ENCODE measurements at regions not wholly inside any gene's neighbourhood (a gene's known extent, or its start where the extent isn't known, plus 50 kb on each side); places are given as distances from the start of the nearest gene placed in this dataset.

DNA sequence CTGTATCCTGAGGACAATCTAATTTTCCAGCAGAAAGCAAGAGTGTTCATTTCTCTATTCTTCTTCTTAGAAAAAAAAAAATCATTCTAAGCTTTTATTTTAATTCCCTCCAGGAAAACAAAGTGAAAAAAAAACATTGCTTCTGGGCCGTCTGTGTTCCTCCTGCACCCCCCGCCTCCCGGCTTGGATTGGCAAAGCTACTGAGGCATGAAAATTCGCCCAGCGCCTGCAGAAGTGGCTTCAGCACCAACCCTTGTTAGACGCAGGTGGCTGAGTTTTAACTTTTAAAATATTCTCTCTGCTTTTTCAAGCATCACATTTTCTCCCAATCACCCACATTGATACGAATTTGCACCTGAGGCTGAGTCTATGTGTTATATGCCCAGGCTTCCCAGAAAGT is 401.6 kb downstream of the BRD1 start:
- peaks cover 0 to 10% (median 2%) of the 10 kb centered on the region in 5 donors for H3K9me3 ChIP-seq (ENCODE audit: control insufficient read depth in 5 of 5, low read length in 5 of 5)
- peaks cover 0 to 34% (median 13%) of the 10 kb centered on the region in 5 donors for H3K27me3 ChIP-seq (ENCODE audit: control insufficient read depth in 5 of 5, insufficient read depth in 4 of 5, low read length in 5 of 5)
- no peaks in the 10 kb centered on the region for H3K36me3 ChIP-seq (ENCODE audit: control insufficient read depth in 5 of 5, insufficient read depth in 5 of 5, low read length in 5 of 5)
- H3K9ac ChIP-seq (ENCODE audit: low read length in 5 of 5), result no peak overlapping the region
- no peak overlapping the region for H3K27ac ChIP-seq (ENCODE audit: low read depth, low read length)
- H3K4me1 ChIP-seq (ENCODE audit: control insufficient read depth in 5 of 5, insufficient read depth in 5 of 5, low read length in 5 of 5), result no peaks in the 10 kb centered on the region
- H3K4me3 ChIP-seq (ENCODE audit: low read depth in 1 of 5, low read length in 5 of 5), result no peak overlapping the region

DNA sequence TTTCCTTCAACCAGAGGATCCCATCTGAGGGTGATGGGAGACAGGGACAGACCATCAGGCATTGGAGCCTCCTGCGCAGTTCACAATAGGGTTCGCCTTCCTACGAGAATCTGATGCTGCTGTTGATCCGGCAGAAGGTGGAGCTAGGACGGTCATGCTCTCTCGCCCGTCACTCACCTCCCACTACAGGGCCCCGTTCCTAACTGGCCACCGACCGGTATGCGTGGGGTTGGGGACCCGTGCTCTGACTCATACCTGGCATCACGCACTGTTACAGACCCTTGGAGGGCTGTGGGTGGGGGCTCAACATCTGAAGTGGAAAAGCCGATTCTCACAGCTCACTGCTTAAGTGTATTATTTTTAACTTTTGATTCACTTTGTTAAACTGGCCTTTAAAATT is 402.3 kb downstream of the BRD1 start:
- H3K36me3 ChIP-seq (ENCODE audit: control insufficient read depth in 5 of 5, insufficient read depth in 5 of 5, low read length in 5 of 5), result no peaks in the 10 kb centered on the region
- H3K27ac ChIP-seq (ENCODE audit: low read depth, low read length), result no peak overlapping the region
- H3K9me3 ChIP-seq (ENCODE audit: control insufficient read depth in 5 of 5, low read length in 5 of 5), result peaks cover 0 to 16% (median 8%) of the 10 kb centered on the region in 5 donors
- peaks cover 0 to 34% (median 13%) of the 10 kb centered on the region in 5 donors for H3K27me3 ChIP-seq (ENCODE audit: control insufficient read depth in 5 of 5, insufficient read depth in 4 of 5, low read length in 5 of 5)
- H3K4me3 ChIP-seq (ENCODE audit: low read depth in 1 of 5, low read length in 5 of 5), result no peak overlapping the region
- no peaks in the 10 kb centered on the region for H3K4me1 ChIP-seq (ENCODE audit: control insufficient read depth in 5 of 5, insufficient read depth in 5 of 5, low read length in 5 of 5)
- no peak overlapping the region for H3K9ac ChIP-seq (ENCODE audit: low read length in 5 of 5)

DNA sequence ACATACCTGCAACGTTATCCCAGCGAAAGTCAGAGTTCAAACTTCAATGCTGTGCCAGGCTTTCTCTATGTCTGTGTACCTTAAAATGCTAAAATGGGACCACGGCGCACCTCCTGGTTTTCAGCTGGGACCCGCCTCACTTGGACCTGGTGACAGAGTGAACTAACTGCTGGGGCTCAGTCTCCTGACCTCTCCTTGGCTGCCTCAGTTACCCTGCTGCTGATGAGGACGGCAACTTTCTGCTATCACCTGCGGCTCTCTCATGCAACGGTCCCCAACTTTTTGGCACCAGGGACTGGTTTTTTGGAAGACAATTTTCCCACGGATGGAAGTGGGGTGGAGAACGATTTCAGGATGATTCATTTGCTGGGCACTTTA is 402.8 kb downstream of the BRD1 start:
- Histone ChIP-seq H3K4me1 (ENCODE audit: control insufficient read depth in 5 of 5, insufficient read depth in 5 of 5, low read length in 5 of 5) (no peaks in the 10 kb centered on the region), H3K27ac (ENCODE audit: low read depth, low read length) (no peak overlapping the region), H3K36me3 (ENCODE audit: control insufficient read depth in 5 of 5, insufficient read depth in 5 of 5, low read length in 5 of 5) (no peaks in the 10 kb centered on the region), H3K9me3 (ENCODE audit: control insufficient read depth in 5 of 5, low read length in 5 of 5) (peaks cover 0 to 16% (median 8%) of the 10 kb centered on the region in 5 donors), H3K9ac (ENCODE audit: low read length in 5 of 5) (no peak overlapping the region), H3K27me3 (ENCODE audit: control insufficient read depth in 5 of 5, insufficient read depth in 4 of 5, low read length in 5 of 5) (peaks cover 0 to 34% (median 13%) of the 10 kb centered on the region in 5 donors), H3K4me3 (ENCODE audit: low read depth in 1 of 5, low read length in 5 of 5) (no peak overlapping the region)

DNA sequence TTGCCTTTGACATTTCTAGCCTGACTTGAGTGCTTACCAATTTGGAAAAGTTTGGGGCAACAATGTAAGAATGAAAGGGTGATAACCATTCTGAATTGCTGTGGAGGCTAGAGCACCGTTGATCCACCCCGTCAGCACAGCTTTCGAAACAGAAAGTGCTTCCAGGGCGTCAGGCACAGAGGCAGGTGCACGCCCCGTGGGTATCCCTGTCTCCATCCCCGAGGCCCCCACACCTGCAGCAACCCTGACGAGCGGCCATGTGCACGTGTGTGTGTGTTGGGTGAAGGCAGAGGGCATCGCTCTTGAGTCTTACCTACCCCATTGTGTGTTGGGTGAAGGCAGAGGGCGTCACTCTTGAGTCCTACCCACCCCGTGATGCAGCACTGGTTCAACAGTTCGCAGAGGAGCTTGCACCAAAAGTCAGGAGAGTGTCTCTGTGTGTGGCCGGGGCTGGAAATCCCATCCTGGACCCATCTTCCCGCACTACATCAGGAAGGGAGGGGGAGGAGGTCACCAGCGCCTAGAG is 404.5 kb downstream of the BRD1 start:
- H3K36me3 ChIP-seq (ENCODE audit: control insufficient read depth in 5 of 5, insufficient read depth in 5 of 5, low read length in 5 of 5), result no peaks in the 10 kb centered on the region
- no peak overlapping the region for H3K27ac ChIP-seq (ENCODE audit: low read depth, low read length)
- H3K9me3 ChIP-seq (ENCODE audit: control insufficient read depth in 5 of 5, low read length in 5 of 5), result peaks cover 0 to 18% (median 8%) of the 10 kb centered on the region in 5 donors
- no peak overlapping the region for H3K9ac ChIP-seq (ENCODE audit: low read length in 5 of 5)
- no peaks in the 10 kb centered on the region for H3K4me1 ChIP-seq (ENCODE audit: control insufficient read depth in 5 of 5, insufficient read depth in 5 of 5, low read length in 5 of 5)
- peaks cover 0 to 30% (median 13%) of the 10 kb centered on the region in 5 donors for H3K27me3 ChIP-seq (ENCODE audit: control insufficient read depth in 5 of 5, insufficient read depth in 4 of 5, low read length in 5 of 5)
- H3K4me3 ChIP-seq (ENCODE audit: low read depth in 1 of 5, low read length in 5 of 5), result no peak overlapping the region

DNA sequence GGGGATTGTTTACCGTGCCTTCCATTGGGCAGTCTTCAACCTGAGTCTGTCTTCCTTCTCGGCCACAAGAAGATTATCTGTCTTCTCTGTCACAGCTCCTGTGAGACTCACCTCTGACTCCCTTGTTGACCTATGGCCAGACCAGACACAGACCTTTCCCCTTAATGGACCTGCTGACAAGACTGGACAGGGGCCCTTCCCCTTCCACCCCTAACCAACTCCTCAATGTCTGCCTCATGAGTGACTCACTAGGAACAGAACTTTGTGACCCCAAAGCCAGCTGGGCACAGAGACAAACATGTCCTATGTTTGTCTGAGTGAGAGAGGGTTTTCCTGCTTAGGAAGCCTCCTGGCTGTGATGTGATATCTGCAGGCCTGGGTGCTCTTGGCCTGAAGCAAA is 405.0 kb downstream of the BRD1 start:
- no peak overlapping the region for H3K4me3 ChIP-seq (ENCODE audit: low read depth in 1 of 5, low read length in 5 of 5)
- H3K27me3 ChIP-seq (ENCODE audit: control insufficient read depth in 5 of 5, insufficient read depth in 4 of 5, low read length in 5 of 5), result peaks cover 0 to 26% (median 13%) of the 10 kb centered on the region in 5 donors
- H3K4me1 ChIP-seq (ENCODE audit: control insufficient read depth in 5 of 5, insufficient read depth in 5 of 5, low read length in 5 of 5), result no peaks in the 10 kb centered on the region
- H3K27ac ChIP-seq (ENCODE audit: low read depth, low read length), result no peak overlapping the region
- no peaks in the 10 kb centered on the region for H3K36me3 ChIP-seq (ENCODE audit: control insufficient read depth in 5 of 5, insufficient read depth in 5 of 5, low read length in 5 of 5)
- no peak overlapping the region for H3K9ac ChIP-seq (ENCODE audit: low read length in 5 of 5)
- H3K9me3 ChIP-seq (ENCODE audit: control insufficient read depth in 5 of 5, low read length in 5 of 5), result peaks cover 0 to 18% (median 8%) of the 10 kb centered on the region in 5 donors

DNA sequence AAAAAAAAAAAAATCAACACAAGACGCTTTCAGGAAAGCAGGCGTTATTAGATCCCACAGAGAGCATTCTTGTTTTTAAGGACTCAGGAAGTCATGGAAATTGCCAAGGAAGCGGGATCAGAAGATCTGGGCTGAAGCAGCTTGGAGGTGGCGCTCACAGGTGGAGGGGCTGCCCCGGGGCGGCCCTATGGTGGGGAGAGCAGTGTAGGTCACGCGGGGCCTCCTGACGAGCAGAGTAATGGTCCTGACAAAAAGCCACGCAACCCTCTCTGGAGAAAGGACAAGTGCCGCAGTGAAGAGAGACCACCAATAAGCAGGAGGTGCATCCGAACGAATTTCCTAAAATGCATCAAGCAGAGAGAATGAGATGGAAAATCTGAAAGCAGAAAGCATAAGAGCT is 407.0 kb downstream of the BRD1 start:
- no peaks in the 10 kb centered on the region for H3K4me1 ChIP-seq (ENCODE audit: control insufficient read depth in 5 of 5, insufficient read depth in 5 of 5, low read length in 5 of 5)
- no peak overlapping the region for H3K9ac ChIP-seq (ENCODE audit: low read length in 5 of 5)
- no peak overlapping the region for H3K4me3 ChIP-seq (ENCODE audit: low read depth in 1 of 5, low read length in 5 of 5)
- peaks cover 0 to 18% (median 8%) of the 10 kb centered on the region in 5 donors for H3K9me3 ChIP-seq (ENCODE audit: control insufficient read depth in 5 of 5, low read length in 5 of 5)
- peaks cover 0 to 20% (median 6%) of the 10 kb centered on the region in 5 donors for H3K27me3 ChIP-seq (ENCODE audit: control insufficient read depth in 5 of 5, insufficient read depth in 4 of 5, low read length in 5 of 5)
- no peak overlapping the region for H3K27ac ChIP-seq (ENCODE audit: low read depth, low read length)
- no peaks in the 10 kb centered on the region for H3K36me3 ChIP-seq (ENCODE audit: control insufficient read depth in 5 of 5, insufficient read depth in 5 of 5, low read length in 5 of 5)

DNA sequence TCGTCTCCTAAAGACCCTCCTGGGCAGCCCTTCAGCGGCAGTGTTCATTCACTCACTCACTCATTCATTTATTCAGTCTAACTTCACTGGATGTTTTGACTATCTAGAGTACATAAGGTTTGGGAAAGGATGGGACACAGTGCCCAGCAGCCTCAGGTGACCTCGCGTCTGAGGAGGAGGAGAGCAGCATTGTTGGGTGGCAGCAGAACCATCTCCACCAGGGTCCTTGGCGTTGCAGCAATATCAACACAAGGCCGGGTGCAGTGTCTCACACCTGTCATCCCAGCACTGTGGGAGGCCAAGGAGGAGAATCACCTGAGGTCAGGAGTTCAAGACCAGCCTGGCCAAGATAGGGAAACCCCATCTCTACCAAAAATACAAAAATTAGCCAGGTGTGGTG is 408.0 kb downstream of the BRD1 start:
- peaks cover 0 to 15% (median 8%) of the 10 kb centered on the region in 5 donors for H3K27me3 ChIP-seq (ENCODE audit: control insufficient read depth in 5 of 5, insufficient read depth in 4 of 5, low read length in 5 of 5)
- peaks cover 0 to 18% (median 8%) of the 10 kb centered on the region in 5 donors for H3K9me3 ChIP-seq (ENCODE audit: control insufficient read depth in 5 of 5, low read length in 5 of 5)
- H3K27ac ChIP-seq (ENCODE audit: low read depth, low read length), result no peak overlapping the region
- H3K9ac ChIP-seq (ENCODE audit: low read length in 5 of 5), result no peak overlapping the region
- no peaks in the 10 kb centered on the region for H3K4me1 ChIP-seq (ENCODE audit: control insufficient read depth in 5 of 5, insufficient read depth in 5 of 5, low read length in 5 of 5)
- no peaks in the 10 kb centered on the region for H3K36me3 ChIP-seq (ENCODE audit: control insufficient read depth in 5 of 5, insufficient read depth in 5 of 5, low read length in 5 of 5)
- no peak overlapping the region for H3K4me3 ChIP-seq (ENCODE audit: low read depth in 1 of 5, low read length in 5 of 5)

DNA sequence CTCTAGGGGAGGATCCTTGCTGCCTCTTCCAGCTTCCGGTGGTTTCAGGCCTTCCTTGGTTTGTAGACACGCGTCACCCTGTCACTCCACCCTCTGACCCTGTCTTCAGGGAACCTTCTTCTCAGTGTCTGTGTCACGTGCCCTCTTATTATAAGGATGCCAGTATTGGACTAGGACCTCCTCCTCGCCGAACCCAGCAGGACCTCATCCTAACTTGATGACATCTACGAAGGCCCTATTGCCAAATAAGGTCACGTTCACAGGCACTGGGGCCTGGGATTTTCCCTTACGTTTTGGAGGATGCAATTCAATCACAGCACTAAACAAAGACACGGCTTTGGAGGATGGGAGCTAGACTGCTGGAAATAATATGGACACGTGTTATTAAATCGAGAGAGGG is 408.7 kb downstream of the BRD1 start:
- H3K4me1 ChIP-seq (ENCODE audit: control insufficient read depth in 5 of 5, insufficient read depth in 5 of 5, low read length in 5 of 5), result no peaks in the 10 kb centered on the region
- peaks cover 0 to 18% (median 8%) of the 10 kb centered on the region in 5 donors for H3K9me3 ChIP-seq (ENCODE audit: control insufficient read depth in 5 of 5, low read length in 5 of 5)
- no peaks in the 10 kb centered on the region for H3K36me3 ChIP-seq (ENCODE audit: control insufficient read depth in 5 of 5, insufficient read depth in 5 of 5, low read length in 5 of 5)
- no peak overlapping the region for H3K9ac ChIP-seq (ENCODE audit: low read length in 5 of 5)
- H3K4me3 ChIP-seq (ENCODE audit: low read depth in 1 of 5, low read length in 5 of 5), result no peak overlapping the region
- H3K27me3 ChIP-seq (ENCODE audit: control insufficient read depth in 5 of 5, insufficient read depth in 4 of 5, low read length in 5 of 5), result peaks cover 0 to 18% (median 8%) of the 10 kb centered on the region in 5 donors
- no peak overlapping the region for H3K27ac ChIP-seq (ENCODE audit: low read depth, low read length)

DNA sequence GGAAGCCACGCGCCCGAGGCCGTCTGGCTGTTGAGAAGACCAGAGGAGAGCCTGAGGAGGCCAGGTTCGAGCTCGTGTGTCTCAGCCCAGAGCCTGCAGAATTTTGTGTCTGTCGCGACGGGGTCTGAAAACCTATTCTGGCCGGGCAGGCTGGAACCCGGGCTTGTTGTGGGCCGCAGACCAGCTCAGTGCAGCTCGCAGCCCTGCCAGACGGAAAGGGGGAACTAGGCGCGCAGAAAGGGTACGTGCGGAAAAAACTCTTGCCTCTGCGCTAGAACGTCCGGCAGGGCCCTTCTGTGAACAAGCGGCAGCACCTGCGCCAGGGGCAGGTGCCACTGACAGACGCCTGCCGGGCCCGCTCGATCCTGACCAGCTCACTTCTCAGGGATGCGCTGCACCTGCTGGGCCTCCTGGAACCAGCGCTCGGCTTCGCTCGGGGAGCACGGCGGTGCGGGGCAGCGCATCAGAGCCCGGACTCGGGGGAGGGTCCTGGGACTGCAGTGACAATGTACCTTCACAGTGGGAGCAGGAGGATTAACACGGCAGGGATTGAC is 409.3 kb downstream of the BRD1 start:
- H3K27ac ChIP-seq (ENCODE audit: low read depth, low read length), result no peak overlapping the region
- peaks cover 2 to 17% (median 13%) of the 10 kb centered on the region in 5 donors for H3K27me3 ChIP-seq (ENCODE audit: control insufficient read depth in 5 of 5, insufficient read depth in 4 of 5, low read length in 5 of 5)
- H3K4me1 ChIP-seq (ENCODE audit: control insufficient read depth in 5 of 5, insufficient read depth in 5 of 5, low read length in 5 of 5), result no peaks in the 10 kb centered on the region
- H3K9ac ChIP-seq (ENCODE audit: low read length in 5 of 5), result no peak overlapping the region
- H3K4me3 ChIP-seq (ENCODE audit: low read depth in 1 of 5, low read length in 5 of 5), result no peak overlapping the region
- peaks cover 0 to 17% (median 8%) of the 10 kb centered on the region in 5 donors for H3K9me3 ChIP-seq (ENCODE audit: control insufficient read depth in 5 of 5, low read length in 5 of 5)
- no peaks in the 10 kb centered on the region for H3K36me3 ChIP-seq (ENCODE audit: control insufficient read depth in 5 of 5, insufficient read depth in 5 of 5, low read length in 5 of 5)

DNA sequence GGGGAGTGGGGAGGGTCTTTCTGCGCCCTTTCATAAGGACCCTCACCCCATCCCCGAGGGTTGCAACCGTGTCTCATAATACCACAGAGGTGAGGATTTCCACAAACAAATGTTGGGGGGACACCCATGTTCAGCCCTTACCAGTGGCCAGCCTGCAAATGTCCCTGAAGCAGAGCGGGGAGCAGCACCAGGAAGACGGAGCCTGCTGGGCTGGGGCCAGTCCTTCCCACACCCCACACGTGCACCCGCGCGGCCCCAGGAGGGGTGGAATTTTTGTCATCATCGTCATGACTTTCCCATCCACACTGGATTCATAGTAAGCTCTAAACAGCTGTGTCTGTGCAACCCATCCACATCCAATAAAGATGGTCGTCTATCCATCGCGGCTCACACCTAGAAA is 409.8 kb downstream of the BRD1 start:
- H3K27me3 ChIP-seq (ENCODE audit: control insufficient read depth in 5 of 5, insufficient read depth in 4 of 5, low read length in 5 of 5), result peaks cover 2 to 15% (median 10%) of the 10 kb centered on the region in 5 donors
- no peak overlapping the region for H3K27ac ChIP-seq (ENCODE audit: low read depth, low read length)
- H3K9me3 ChIP-seq (ENCODE audit: control insufficient read depth in 5 of 5, low read length in 5 of 5), result peaks cover 0 to 12% (median 8%) of the 10 kb centered on the region in 5 donors
- no peaks in the 10 kb centered on the region for H3K4me1 ChIP-seq (ENCODE audit: control insufficient read depth in 5 of 5, insufficient read depth in 5 of 5, low read length in 5 of 5)
- no peak overlapping the region for H3K4me3 ChIP-seq (ENCODE audit: low read depth in 1 of 5, low read length in 5 of 5)
- H3K36me3 ChIP-seq (ENCODE audit: control insufficient read depth in 5 of 5, insufficient read depth in 5 of 5, low read length in 5 of 5), result no peaks in the 10 kb centered on the region
- no peak overlapping the region for H3K9ac ChIP-seq (ENCODE audit: low read length in 5 of 5)
